ENCODE measurements at regions not wholly inside any gene's neighbourhood (a gene's known extent, or its start where the extent isn't known, plus 50 kb on each side); places are given as distances from the start of the nearest gene placed in this dataset.

DNA sequence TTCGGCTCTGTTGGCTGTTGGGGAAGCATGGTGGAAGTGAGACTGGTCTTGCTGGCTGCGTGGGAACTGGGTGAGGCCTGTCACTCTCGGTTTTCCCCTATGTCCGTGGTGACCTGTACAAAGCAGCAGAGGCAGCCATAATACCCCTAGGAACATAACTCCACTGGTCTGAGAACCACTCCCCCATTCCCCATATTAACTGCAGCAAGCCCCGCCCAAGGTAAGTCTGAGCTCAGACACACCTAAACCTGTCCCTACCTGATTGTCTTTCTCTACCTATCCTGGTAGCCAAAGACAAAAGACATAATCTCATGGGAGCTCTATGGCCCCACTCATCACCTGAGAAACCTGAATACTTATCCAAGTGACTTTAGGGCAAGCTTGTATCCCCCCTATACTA is 156.3 kb upstream of the PHACTR1 start:
- no peak for TF ChIP-seq POLR2A (IDR thresholded peaks at IDR 0.05; ENCODE audit: control extremely low read depth in 1 of 2, low read depth in 2 of 2, low read length in 2 of 2)
- TF ChIP-seq ASH2L (IDR thresholded peaks at IDR 0.05; ENCODE audit: low read length), result no peak
- TF ChIP-seq, protein P1, sequence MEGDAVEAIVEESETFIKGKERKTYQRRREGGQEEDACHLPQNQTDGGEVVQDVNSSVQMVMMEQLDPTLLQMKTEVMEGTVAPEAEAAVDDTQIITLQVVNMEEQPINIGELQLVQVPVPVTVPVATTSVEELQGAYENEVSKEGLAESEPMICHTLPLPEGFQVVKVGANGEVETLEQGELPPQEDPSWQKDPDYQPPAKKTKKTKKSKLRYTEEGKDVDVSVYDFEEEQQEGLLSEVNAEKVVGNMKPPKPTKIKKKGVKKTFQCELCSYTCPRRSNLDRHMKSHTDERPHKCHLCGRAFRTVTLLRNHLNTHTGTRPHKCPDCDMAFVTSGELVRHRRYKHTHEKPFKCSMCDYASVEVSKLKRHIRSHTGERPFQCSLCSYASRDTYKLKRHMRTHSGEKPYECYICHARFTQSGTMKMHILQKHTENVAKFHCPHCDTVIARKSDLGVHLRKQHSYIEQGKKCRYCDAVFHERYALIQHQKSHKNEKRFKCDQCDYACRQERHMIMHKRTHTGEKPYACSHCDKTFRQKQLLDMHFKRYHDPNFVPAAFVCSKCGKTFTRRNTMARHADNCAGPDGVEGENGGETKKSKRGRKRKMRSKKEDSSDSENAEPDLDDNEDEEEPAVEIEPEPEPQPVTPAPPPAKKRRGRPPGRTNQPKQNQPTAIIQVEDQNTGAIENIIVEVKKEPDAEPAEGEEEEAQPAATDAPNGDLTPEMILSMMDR (IDR thresholded peaks at IDR 0.05; ENCODE audit: control extremely low read depth in 1 of 3, insufficient read depth in 1 of 3, low read depth in 1 of 3, low read length in 3 of 3), result no peak
- TF ChIP-seq JUN (IDR thresholded peaks at IDR 0.05; ENCODE audit: low read depth, low read length), result no peak
- TF ChIP-seq SP1 (IDR thresholded peaks at IDR 0.05; ENCODE audit: low read depth, low read length), result no peak
- no peak for TF ChIP-seq BRCA1 (IDR thresholded peaks at IDR 0.05; ENCODE audit: low read depth, low read length)
- no peak for TF ChIP-seq CHD7 (IDR thresholded peaks at IDR 0.05; ENCODE audit: insufficient replicate concordance, low read length)
- TF ChIP-seq, protein P2, sequence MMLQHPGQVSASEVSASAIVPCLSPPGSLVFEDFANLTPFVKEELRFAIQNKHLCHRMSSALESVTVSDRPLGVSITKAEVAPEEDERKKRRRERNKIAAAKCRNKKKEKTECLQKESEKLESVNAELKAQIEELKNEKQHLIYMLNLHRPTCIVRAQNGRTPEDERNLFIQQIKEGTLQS (IDR thresholded peaks at IDR 0.05; ENCODE audit: insufficient read depth, low read depth, low read length), result no peak
- TF ChIP-seq EZH2 (IDR thresholded peaks at IDR 0.05; ENCODE audit: low read depth, low read length, severe bottlenecking), result no peak
- no peak for TF ChIP-seq CHD1 (IDR thresholded peaks at IDR 0.05; ENCODE audit: low read depth, low read length)
- TF ChIP-seq KDM1A (IDR thresholded peaks at IDR 0.05; ENCODE audit: borderline replicate concordance, low read length), result no peak

Data from H1 (cell line).